ENCODE measurements at regions not wholly inside any gene's neighbourhood (a gene's known extent, or its start where the extent isn't known, plus 50 kb on each side); places are given as distances from the start of the nearest gene placed in this dataset.

GRCh38 chr15:81939604-81940440 lies 106.0 kb downstream of the MEX3B start:
- intact Hi-C loops (cut with micrococcal nuclease), result no loop called here
- Histone ChIP-seq H3K4me1 (no peaks in the 10 kb centered on the region), H3K4me3 (no peak overlapping the region), H3K36me3 (no peaks in the 10 kb centered on the region), H3K9me3 (replicated peaks) (peaks cover 16% of the 10 kb centered on the region), H3K27ac (replicated peaks) (no peak overlapping the region), H3K27me3 (ENCODE audit: low read depth) (no peaks in the 10 kb centered on the region)
- peak; percentile 61 for TF ChIP-seq CTCF (IDR thresholded peaks at IDR 0.05; ENCODE audit: borderline replicate concordance)
- DNase-seq, result no peak

GRCh38 chr15:81937189-81937588 lies 108.6 kb downstream of the MEX3B start:
- intact Hi-C loops (cut with micrococcal nuclease), result no loop called here
- no peak for TF ChIP-seq CTCF (IDR thresholded peaks at IDR 0.05; ENCODE audit: borderline replicate concordance)

GRCh38 chr15:81930582-81931369 lies 115.0 kb downstream of the MEX3B start:
- Histone ChIP-seq H3K4me3 (no peak overlapping the region), H3K4me1 (no peaks in the 10 kb centered on the region), H3K27me3 (ENCODE audit: low read depth) (no peaks in the 10 kb centered on the region), H3K27ac (replicated peaks) (no peak overlapping the region), H3K36me3 (no peaks in the 10 kb centered on the region), H3K9me3 (replicated peaks) (no peaks in the 10 kb centered on the region)
- no peak for DNase-seq
- intact Hi-C loops (cut with micrococcal nuclease), result no loop called here
- no peak for TF ChIP-seq CTCF (IDR thresholded peaks at IDR 0.05; ENCODE audit: borderline replicate concordance)

More at GRCh38 chr15:81937189-81937588, 108.6 kb downstream of the MEX3B start:
- peaks cover 16% of the 10 kb centered on the region for H3K9me3 ChIP-seq (replicated peaks)
- no peak overlapping the region for H3K4me3 ChIP-seq
- no peak overlapping the region for H3K27ac ChIP-seq (replicated peaks)
- DNase-seq, result no peak
- H3K27me3 ChIP-seq (ENCODE audit: low read depth), result no peaks in the 10 kb centered on the region
- no peaks in the 10 kb centered on the region for H3K4me1 ChIP-seq
- H3K36me3 ChIP-seq, result no peaks in the 10 kb centered on the region

GRCh38 chr15:81929557-81929956 lies 116.3 kb downstream of the MEX3B start:
- H3K36me3 ChIP-seq, result no peaks in the 10 kb centered on the region
- DNase-seq, result no peak
- intact Hi-C loops (cut with micrococcal nuclease), result no loop called here
- H3K9me3 ChIP-seq (replicated peaks), result no peaks in the 10 kb centered on the region
- H3K4me1 ChIP-seq, result peaks cover 5% of the 10 kb centered on the region
- no peak overlapping the region for H3K27ac ChIP-seq (replicated peaks)
- no peak overlapping the region for H3K4me3 ChIP-seq
- no peak for TF ChIP-seq CTCF (IDR thresholded peaks at IDR 0.05; ENCODE audit: borderline replicate concordance)
- no peaks in the 10 kb centered on the region for H3K27me3 ChIP-seq (ENCODE audit: low read depth)

GRCh38 chr15:81926981-81927380 lies 118.8 kb downstream of the MEX3B start:
- H3K9me3 ChIP-seq (replicated peaks), result peaks cover 12% of the 10 kb centered on the region
- H3K27me3 ChIP-seq (ENCODE audit: low read depth), result no peaks in the 10 kb centered on the region
- H3K4me3 ChIP-seq, result no peak overlapping the region
- no peak for DNase-seq
- H3K4me1 ChIP-seq, result peaks cover 12% of the 10 kb centered on the region
- intact Hi-C loops (cut with micrococcal nuclease), result no loop called here
- no peak overlapping the region for H3K27ac ChIP-seq (replicated peaks)
- TF ChIP-seq CTCF (IDR thresholded peaks at IDR 0.05; ENCODE audit: borderline replicate concordance), result no peak
- no peaks in the 10 kb centered on the region for H3K36me3 ChIP-seq
